ENCODE measurements at regions not wholly inside any gene's neighbourhood (a gene's known extent, or its start where the extent isn't known, plus 50 kb on each side); places are given as distances from the start of the nearest gene placed in this dataset.
"Not testable (repeated sequence)": the region's sequence is repeated elsewhere in the genome, so short reads cannot be mapped to it uniquely, and the experiment has no call there.

- TF ChIP-seq CTCF (conservative IDR thresholded peaks at IDR 0.05 in 1 of 2, IDR thresholded peaks at IDR 0.05 in 1 of 2; ENCODE audit: low read depth in 1 of 2, low read length in 2 of 2); EZH2 (IDR thresholded peaks at IDR 0.05; ENCODE audit: low read length, missing control alignments): not testable (repeated sequence)
These were observed 174.2 kb upstream of the NBPF19 start for GRCh38 chr1:149300478-149301218.

Data from fibroblast of lung (primary cell).